GM12892 (cell line): ENCODE measurements at regions not wholly inside any gene's neighbourhood (a gene's known extent, or its start where the extent isn't known, plus 50 kb on each side); places are given as distances from the start of the nearest gene placed in this dataset.

Experiments
- POLR2A ChIP-seq: IDR thresholded peaks from 2 replicates; pipeline ENCODE4 v1.6.1; 2011; ENCODE audit warnings: low read depth, low read length, control low read depth
- POLR2AphosphoS5 ChIP-seq: IDR thresholded peaks from 2 replicates; pipeline ENCODE4 v1.6.1; 2011; ENCODE audit warnings: low read depth, low read length, control low read depth

GRCh38 chr2:41079011-41079410 lies 627.1 kb upstream of the SLC8A1 start:
- no peak for TF ChIP-seq POLR2A
- TF ChIP-seq POLR2AphosphoS5 = no peak
